ENCODE measurements at regions not wholly inside any gene's neighbourhood (a gene's known extent, or its start where the extent isn't known, plus 50 kb on each side); places are given as distances from the start of the nearest gene placed in this dataset.

DNA sequence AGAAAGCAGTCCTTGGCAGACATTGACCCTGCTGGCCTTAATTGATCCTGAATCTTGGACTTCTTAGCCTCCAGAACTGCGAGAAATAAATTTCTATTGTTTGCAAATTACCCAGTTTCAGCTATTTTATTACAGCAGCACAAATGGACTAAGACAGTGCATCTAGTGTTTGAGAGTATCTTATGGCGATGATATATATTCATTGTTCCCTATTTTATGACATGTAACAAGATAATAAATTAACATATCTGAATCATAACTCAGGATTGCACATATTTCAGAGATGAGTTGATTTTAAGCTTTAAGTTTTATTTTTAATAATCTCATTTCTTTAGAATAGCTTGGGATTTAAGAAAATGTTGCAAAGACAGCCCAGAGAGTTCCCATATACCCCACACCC, 167.4 kb upstream of the FOXG1 start:
- Histone ChIP-seq H3K9me3 (ENCODE audit: low read depth, low read length, poor library complexity, severe bottlenecking) (no peaks in the 10 kb centered on the region), H3K27me3 (replicated peaks; ENCODE audit: insufficient read depth, low read depth, low read length, poor library complexity) (no peaks in the 10 kb centered on the region), H3K4me1 (ENCODE audit: insufficient read depth, low read length, poor library complexity, severe bottlenecking) (no peaks in the 10 kb centered on the region), H3K36me3 (ENCODE audit: insufficient read depth, low read length, poor library complexity, severe bottlenecking) (no peaks in the 10 kb centered on the region), H3K27ac (ENCODE audit: low read depth, low read length, poor library complexity, severe bottlenecking) (no peak overlapping the region), H3K4me3 (ENCODE audit: low read depth, low read length, poor library complexity, severe bottlenecking) (no peak overlapping the region)
- intact Hi-C loops (cut with micrococcal nuclease; ENCODE audit: unreplicated experiment): no loop called here
- no peak for DNase-seq (ENCODE audit: low spot score)
- TF ChIP-seq, protein P1, sequence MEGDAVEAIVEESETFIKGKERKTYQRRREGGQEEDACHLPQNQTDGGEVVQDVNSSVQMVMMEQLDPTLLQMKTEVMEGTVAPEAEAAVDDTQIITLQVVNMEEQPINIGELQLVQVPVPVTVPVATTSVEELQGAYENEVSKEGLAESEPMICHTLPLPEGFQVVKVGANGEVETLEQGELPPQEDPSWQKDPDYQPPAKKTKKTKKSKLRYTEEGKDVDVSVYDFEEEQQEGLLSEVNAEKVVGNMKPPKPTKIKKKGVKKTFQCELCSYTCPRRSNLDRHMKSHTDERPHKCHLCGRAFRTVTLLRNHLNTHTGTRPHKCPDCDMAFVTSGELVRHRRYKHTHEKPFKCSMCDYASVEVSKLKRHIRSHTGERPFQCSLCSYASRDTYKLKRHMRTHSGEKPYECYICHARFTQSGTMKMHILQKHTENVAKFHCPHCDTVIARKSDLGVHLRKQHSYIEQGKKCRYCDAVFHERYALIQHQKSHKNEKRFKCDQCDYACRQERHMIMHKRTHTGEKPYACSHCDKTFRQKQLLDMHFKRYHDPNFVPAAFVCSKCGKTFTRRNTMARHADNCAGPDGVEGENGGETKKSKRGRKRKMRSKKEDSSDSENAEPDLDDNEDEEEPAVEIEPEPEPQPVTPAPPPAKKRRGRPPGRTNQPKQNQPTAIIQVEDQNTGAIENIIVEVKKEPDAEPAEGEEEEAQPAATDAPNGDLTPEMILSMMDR (conservative IDR thresholded peaks at IDR 0.05; ENCODE audit: low read depth, low read length): no peak
- TF ChIP-seq EZH2 (IDR thresholded peaks at IDR 0.05; ENCODE audit: borderline replicate concordance, low read depth, low read length, poor library complexity, severe bottlenecking): no peak
- ChIA-PET CTCF (no interaction called here), POLR2A (ENCODE audit: low non-redundant PET) (no interaction called here)
- no TSS peak for BruUV-seq (replicated peaks)

DNA sequence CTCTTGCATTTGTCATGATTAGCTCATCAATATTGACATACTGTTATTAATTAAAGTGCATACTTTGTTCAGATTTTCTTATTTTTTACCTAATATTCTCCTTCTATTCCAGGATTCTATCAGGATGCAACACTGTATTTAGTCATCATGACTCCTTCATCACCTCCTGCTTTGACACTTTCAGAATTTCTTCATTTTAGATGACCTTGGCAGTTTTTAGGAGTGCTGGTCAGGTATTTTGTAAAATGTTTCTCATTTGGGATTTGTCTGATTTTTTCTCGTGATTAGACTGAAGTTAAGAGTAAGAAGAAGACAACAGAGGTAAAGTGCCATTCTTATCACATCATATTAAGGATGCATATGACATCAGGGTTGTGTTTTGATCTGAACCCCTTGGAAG, 167.0 kb upstream of the FOXG1 start:
- Histone ChIP-seq H3K27ac (ENCODE audit: low read depth, low read length, poor library complexity, severe bottlenecking) (no peak overlapping the region), H3K36me3 (ENCODE audit: insufficient read depth, low read length, poor library complexity, severe bottlenecking) (no peaks in the 10 kb centered on the region), H3K4me1 (ENCODE audit: insufficient read depth, low read length, poor library complexity, severe bottlenecking) (no peaks in the 10 kb centered on the region), H3K27me3 (replicated peaks; ENCODE audit: insufficient read depth, low read depth, low read length, poor library complexity) (no peaks in the 10 kb centered on the region), H3K9me3 (ENCODE audit: low read depth, low read length, poor library complexity, severe bottlenecking) (no peaks in the 10 kb centered on the region), H3K4me3 (ENCODE audit: low read depth, low read length, poor library complexity, severe bottlenecking) (no peak overlapping the region)
- intact Hi-C loops (cut with micrococcal nuclease; ENCODE audit: unreplicated experiment): no loop called here
- CTCF ChIA-PET: no interaction called here
- POLR2A ChIA-PET (ENCODE audit: low non-redundant PET): no interaction called here
- no TSS peak for BruUV-seq (replicated peaks)
- TF ChIP-seq EZH2 (IDR thresholded peaks at IDR 0.05; ENCODE audit: borderline replicate concordance, low read depth, low read length, poor library complexity, severe bottlenecking): no peak
- TF ChIP-seq, protein P1 (conservative IDR thresholded peaks at IDR 0.05; ENCODE audit: low read depth, low read length): no peak
- DNase-seq (ENCODE audit: low spot score): no peak

DNA sequence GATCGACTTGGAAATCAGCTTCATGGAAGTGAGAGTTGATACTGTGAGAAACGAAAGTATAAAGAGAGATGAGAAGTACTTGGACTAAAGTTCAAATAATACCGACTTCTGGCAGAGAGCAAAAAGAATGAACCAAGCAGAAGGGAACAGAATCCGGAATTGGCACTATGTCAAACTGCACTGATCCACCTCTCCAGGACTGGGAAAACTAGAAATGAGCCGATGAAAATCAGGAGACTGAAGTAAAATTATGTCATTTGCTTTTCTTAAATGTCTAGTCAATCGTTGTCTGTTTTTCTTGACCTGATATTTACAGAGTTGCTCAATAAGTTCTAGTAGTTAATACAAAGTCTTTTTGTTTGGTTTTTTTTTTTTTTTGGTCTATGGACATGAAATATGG, 163.0 kb upstream of the FOXG1 start:
- ChIA-PET POLR2A (ENCODE audit: low non-redundant PET) (no interaction called here), CTCF (no interaction called here)
- Histone ChIP-seq H3K9me3 (ENCODE audit: low read depth, low read length, poor library complexity, severe bottlenecking) (no peaks in the 10 kb centered on the region), H3K4me3 (ENCODE audit: low read depth, low read length, poor library complexity, severe bottlenecking) (no peak overlapping the region), H3K4me1 (ENCODE audit: insufficient read depth, low read length, poor library complexity, severe bottlenecking) (no peaks in the 10 kb centered on the region), H3K36me3 (ENCODE audit: insufficient read depth, low read length, poor library complexity, severe bottlenecking) (no peaks in the 10 kb centered on the region), H3K27me3 (replicated peaks; ENCODE audit: insufficient read depth, low read depth, low read length, poor library complexity) (no peaks in the 10 kb centered on the region), H3K27ac (ENCODE audit: low read depth, low read length, poor library complexity, severe bottlenecking) (no peak overlapping the region)
- BruUV-seq (replicated peaks): no TSS peak
- DNase-seq (ENCODE audit: low spot score): no peak
- intact Hi-C loops (cut with micrococcal nuclease; ENCODE audit: unreplicated experiment): no loop called here
- no peak for TF ChIP-seq EZH2 (IDR thresholded peaks at IDR 0.05; ENCODE audit: borderline replicate concordance, low read depth, low read length, poor library complexity, severe bottlenecking)
- TF ChIP-seq, protein P1 (conservative IDR thresholded peaks at IDR 0.05; ENCODE audit: low read depth, low read length): no peak

Measured in A673 (cell line).